HL-60 (cell line): ENCODE measurements at regions not wholly inside any gene's neighbourhood (a gene's known extent, or its start where the extent isn't known, plus 50 kb on each side); places are given as distances from the start of the nearest gene placed in this dataset.

Experiments
- POLR2AphosphoS5 ChIP-seq: IDR thresholded peaks from 2 replicates; pipeline ENCODE4 v1.6.1; 2012; ENCODE audit warnings: low read depth
- SPI1 ChIP-seq: IDR thresholded peaks from 2 replicates; pipeline ENCODE4 v1.6.1; 2012; ENCODE audit warnings: low read depth, mild to moderate bottlenecking, borderline replicate concordance
- TF ChIP-seq, protein P1 (sequence below): IDR thresholded peaks from 2 replicates; pipeline ENCODE4 v1.6.1; 2012; ENCODE audit warnings: low read depth; ENCODE audit not compliant: insufficient replicate concordance
- TF ChIP-seq, protein P2 (sequence below): IDR thresholded peaks from one replicate; pipeline ENCODE4 v1.5.1; 2011; ENCODE audit warnings: low read length, control low read depth, inconsistent platforms; ENCODE audit not compliant: insufficient read depth

DNA sequence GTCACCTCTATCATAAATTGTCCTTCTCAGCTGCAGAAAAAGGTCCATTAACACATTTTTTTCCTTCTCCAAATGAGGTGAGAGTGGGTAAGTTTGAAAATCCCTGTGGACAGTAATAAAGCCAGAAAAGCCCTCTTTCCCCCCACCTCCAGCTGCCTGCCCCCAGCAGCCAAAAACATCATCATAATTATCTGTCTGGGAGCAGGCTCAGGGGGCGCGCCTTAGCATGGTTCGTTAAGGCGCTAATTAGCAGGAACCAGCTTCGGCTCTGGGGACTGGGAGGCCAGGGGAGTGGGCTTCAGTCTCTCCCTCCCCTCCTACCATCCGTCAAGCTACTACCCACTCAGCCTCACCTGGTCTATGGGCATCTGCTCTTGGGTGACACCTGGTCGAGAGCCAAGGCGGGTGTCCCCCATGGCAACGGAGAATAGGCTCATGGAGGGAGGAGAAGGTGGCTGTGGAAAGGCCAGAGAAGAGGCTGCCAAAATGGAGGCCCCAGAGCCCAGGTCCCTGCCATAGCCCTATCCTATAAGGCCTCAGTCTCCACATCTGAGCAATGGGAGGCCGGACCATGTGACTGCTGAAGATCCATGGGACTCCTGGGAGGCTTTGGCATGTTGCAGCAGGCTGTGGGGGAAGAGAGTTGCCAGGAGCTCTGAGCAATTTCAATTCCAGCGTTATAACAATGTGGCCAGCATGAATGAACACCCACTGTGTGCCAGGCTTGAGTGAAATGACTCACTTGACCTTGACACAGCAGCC, 140.1 kb upstream of the LINGO1 start:
- TF ChIP-seq, protein P1, sequence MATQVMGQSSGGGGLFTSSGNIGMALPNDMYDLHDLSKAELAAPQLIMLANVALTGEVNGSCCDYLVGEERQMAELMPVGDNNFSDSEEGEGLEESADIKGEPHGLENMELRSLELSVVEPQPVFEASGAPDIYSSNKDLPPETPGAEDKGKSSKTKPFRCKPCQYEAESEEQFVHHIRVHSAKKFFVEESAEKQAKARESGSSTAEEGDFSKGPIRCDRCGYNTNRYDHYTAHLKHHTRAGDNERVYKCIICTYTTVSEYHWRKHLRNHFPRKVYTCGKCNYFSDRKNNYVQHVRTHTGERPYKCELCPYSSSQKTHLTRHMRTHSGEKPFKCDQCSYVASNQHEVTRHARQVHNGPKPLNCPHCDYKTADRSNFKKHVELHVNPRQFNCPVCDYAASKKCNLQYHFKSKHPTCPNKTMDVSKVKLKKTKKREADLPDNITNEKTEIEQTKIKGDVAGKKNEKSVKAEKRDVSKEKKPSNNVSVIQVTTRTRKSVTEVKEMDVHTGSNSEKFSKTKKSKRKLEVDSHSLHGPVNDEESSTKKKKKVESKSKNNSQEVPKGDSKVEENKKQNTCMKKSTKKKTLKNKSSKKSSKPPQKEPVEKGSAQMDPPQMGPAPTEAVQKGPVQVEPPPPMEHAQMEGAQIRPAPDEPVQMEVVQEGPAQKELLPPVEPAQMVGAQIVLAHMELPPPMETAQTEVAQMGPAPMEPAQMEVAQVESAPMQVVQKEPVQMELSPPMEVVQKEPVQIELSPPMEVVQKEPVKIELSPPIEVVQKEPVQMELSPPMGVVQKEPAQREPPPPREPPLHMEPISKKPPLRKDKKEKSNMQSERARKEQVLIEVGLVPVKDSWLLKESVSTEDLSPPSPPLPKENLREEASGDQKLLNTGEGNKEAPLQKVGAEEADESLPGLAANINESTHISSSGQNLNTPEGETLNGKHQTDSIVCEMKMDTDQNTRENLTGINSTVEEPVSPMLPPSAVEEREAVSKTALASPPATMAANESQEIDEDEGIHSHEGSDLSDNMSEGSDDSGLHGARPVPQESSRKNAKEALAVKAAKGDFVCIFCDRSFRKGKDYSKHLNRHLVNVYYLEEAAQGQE, result no peak
- TF ChIP-seq, protein P2, sequence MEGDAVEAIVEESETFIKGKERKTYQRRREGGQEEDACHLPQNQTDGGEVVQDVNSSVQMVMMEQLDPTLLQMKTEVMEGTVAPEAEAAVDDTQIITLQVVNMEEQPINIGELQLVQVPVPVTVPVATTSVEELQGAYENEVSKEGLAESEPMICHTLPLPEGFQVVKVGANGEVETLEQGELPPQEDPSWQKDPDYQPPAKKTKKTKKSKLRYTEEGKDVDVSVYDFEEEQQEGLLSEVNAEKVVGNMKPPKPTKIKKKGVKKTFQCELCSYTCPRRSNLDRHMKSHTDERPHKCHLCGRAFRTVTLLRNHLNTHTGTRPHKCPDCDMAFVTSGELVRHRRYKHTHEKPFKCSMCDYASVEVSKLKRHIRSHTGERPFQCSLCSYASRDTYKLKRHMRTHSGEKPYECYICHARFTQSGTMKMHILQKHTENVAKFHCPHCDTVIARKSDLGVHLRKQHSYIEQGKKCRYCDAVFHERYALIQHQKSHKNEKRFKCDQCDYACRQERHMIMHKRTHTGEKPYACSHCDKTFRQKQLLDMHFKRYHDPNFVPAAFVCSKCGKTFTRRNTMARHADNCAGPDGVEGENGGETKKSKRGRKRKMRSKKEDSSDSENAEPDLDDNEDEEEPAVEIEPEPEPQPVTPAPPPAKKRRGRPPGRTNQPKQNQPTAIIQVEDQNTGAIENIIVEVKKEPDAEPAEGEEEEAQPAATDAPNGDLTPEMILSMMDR, result no peak
- TF ChIP-seq POLR2AphosphoS5, result no peak
- TF ChIP-seq SPI1, result no peak
